HCT116 (cell line): ENCODE measurements at regions not wholly inside any gene's neighbourhood (a gene's known extent, or its start where the extent isn't known, plus 50 kb on each side); places are given as distances from the start of the nearest gene placed in this dataset.
A peak's percentile ranks its signal among the peaks of the same experiment; 100 is the strongest.

Source experiments
- ATAC-seq: fragments of 200-7000 bp; cut with Tn5 transposase; 2 replicates; pipeline ENCODE4 v1.9.1; 2020; ENCODE audit warnings: mild to moderate bottlenecking, moderate library complexity
- BruUV-seq: library from RNA; stranded (reverse); fragments of 400-500 nt; replicated peaks from 2 replicates; lab custom pipeline; 2021; lab: Mats Ljungman, UMichigan
- CTCF ChIA-PET: fragments of 300-600 bp; sonication (Branson Sonifier 250); formaldehyde crosslinking; loops from one replicate; lab custom pipeline; 2021; ENCODE audit warnings: antibody characterized with exemption; lab: Charles Lee
- POLR2A ChIA-PET: fragments of 300-600, 350-600 bp; sonication (Branson Sonifier 250); formaldehyde crosslinking; loops from one replicate; lab custom pipeline; 2021; ENCODE audit warnings: antibody characterized with exemption; lab: Charles Lee
- RAD21 ChIA-PET, 2 experiments: fragments of 300-600 bp; sonication (Branson Sonifier 250); formaldehyde crosslinking; loops; one replicate each; lab custom pipeline; 2023; ENCODE audit warnings: low total read pairs in 2 of 2; ENCODE audit not compliant: uncharacterized antibody in 2 of 2, unreplicated experiment in 2 of 2, low non-redundant PET in 1 of 2; lab: Charles Lee
- DNase-seq: peaks from one replicate; pipeline ENCODE4 v3.0.0-alpha.2; 2010; ENCODE audit warnings: low read depth, low spot score
- H2AFZ ChIP-seq: fragments of 200-600 bp; shearing (Covaris generic), sonication (generic); 2 replicates; pipeline ENCODE4 v1.6.1; 2017; ENCODE audit warnings: low read depth, mixed run types, mixed read lengths, antibody characterized with exemption, low read length; ENCODE audit not compliant: poor library complexity, severe bottlenecking
- H3K27ac ChIP-seq: 2 replicates; pipeline ENCODE4 v1.5.1; 2012; ENCODE audit warnings: low read depth, low read length
- H3K27me3 ChIP-seq: fragments of 200-600 bp; sonication (generic); 2 replicates; pipeline ENCODE4 v1.6.1; 2016; ENCODE audit warnings: mixed run types, low read length, mixed read lengths; ENCODE audit not compliant: insufficient read depth
- H3K36me3 ChIP-seq, 2 experiments: fragments of 200-500 bp in 1 of 2; fragments of 200-600 bp in 1 of 2; sonication (Bioruptor generic) in 1 of 2; sonication (generic) in 1 of 2; 2 replicates each; pipeline versions ENCODE4 v1.5.1 to v1.6.1; 2014 to 2016; ENCODE audit warnings: low read length in 2 of 2, inconsistent platforms in 1 of 2, mixed read lengths in 1 of 2, mixed run types in 1 of 2; ENCODE audit not compliant: insufficient read depth in 2 of 2, control insufficient read depth in 1 of 2
- H3K4me1 ChIP-seq, 2 experiments: fragments of 200-600 bp in 1 of 2; sonication (generic) in 1 of 2; 2 replicates each; pipeline versions ENCODE4 v1.5.1 to v1.6.1; 2012 to 2017; ENCODE audit warnings: low read length in 2 of 2, inconsistent platforms in 1 of 2, mild to moderate bottlenecking in 1 of 2, mixed read lengths in 1 of 2, mixed run types in 1 of 2, moderate library complexity in 1 of 2; ENCODE audit not compliant: insufficient read depth in 2 of 2, control insufficient read depth in 1 of 2
- H3K4me2 ChIP-seq: fragments of 200-600 bp; sonication (generic); 2 replicates; pipeline ENCODE4 v1.6.1; 2017; ENCODE audit warnings: mixed run types, low read length, mixed read lengths
- H3K4me3 ChIP-seq, 2 experiments: fragments of 200-600 bp in 1 of 2; sonication (generic) in 1 of 2; replicated peaks in 1 of 2; 2 replicates each; pipeline ENCODE4 v1.5.1; 2011 to 2016; ENCODE audit warnings: low read length in 2 of 2, control low read depth in 1 of 2, low read depth in 1 of 2, mild to moderate bottlenecking in 1 of 2, mixed read lengths in 1 of 2, mixed run types in 1 of 2
- H3K79me2 ChIP-seq: fragments of 200-600 bp; sonication (generic); 2 replicates; pipeline ENCODE4 v1.6.1; 2017; ENCODE audit warnings: mild to moderate bottlenecking, mixed run types, low read length, moderate library complexity, mixed read lengths; ENCODE audit not compliant: insufficient read depth
- H3K9ac ChIP-seq: fragments of 200-600 bp; sonication (generic); 2 replicates; pipeline ENCODE4 v1.6.1; 2016; ENCODE audit warnings: low read length, mixed read lengths
- H3K9me2 ChIP-seq: fragments of 200-600 bp; sonication (generic), shearing (Covaris generic); 2 replicates; pipeline ENCODE4 v1.6.1; 2017; ENCODE audit warnings: mixed run types, mild to moderate bottlenecking, moderate library complexity; ENCODE audit not compliant: insufficient read depth
- H3K9me3 ChIP-seq, 2 experiments: fragments of 200-500 bp in 1 of 2; fragments of 200-600 bp in 1 of 2; sonication (Bioruptor generic) in 1 of 2; sonication (generic) in 1 of 2; 2 replicates each; pipeline ENCODE4 v1.6.1; 2014 to 2017; ENCODE audit warnings: low read length in 2 of 2, mixed read lengths in 2 of 2, inconsistent platforms in 1 of 2, low read depth in 1 of 2, mild to moderate bottlenecking in 1 of 2, mixed run types in 1 of 2, moderate library complexity in 1 of 2; ENCODE audit not compliant: control insufficient read depth in 1 of 2, insufficient read depth in 1 of 2
- H4K20me1 ChIP-seq: fragments of 200-600 bp; sonication (generic), shearing (Covaris generic); 2 replicates; pipeline ENCODE4 v1.6.1; 2017; ENCODE audit warnings: mixed run types, mild to moderate bottlenecking, moderate library complexity; ENCODE audit not compliant: insufficient read depth
- CTCF ChIP-seq, 3 experiments: fragments of 200-600 bp in 1 of 3; sonication (generic) in 1 of 3; IDR thresholded peaks in 2 of 3; conservative IDR thresholded peaks in 1 of 3; 2 replicates each; pipeline ENCODE4 v1.5.1; 2012 to 2017; ENCODE audit warnings: low read depth in 2 of 3, low read length in 2 of 3, antibody characterized with exemption in 1 of 3, borderline replicate concordance in 1 of 3, control low read depth in 1 of 3, mild to moderate bottlenecking in 1 of 3, mixed read lengths in 1 of 3, mixed run types in 1 of 3, moderate library complexity in 1 of 3; ENCODE audit not compliant: insufficient read depth in 1 of 3
- EGR1 ChIP-seq: IDR thresholded peaks from 2 replicates; pipeline ENCODE4 v1.6.1; 2012; ENCODE audit warnings: low read depth
- ELF1 ChIP-seq: IDR thresholded peaks from 2 replicates; pipeline ENCODE4 v1.6.1; 2012; ENCODE audit warnings: low read depth, borderline replicate concordance
- EZH2phosphoT487 ChIP-seq: fragments of 200-600 bp; IDR thresholded peaks from 2 replicates; pipeline ENCODE4 v1.6.1; 2018; ENCODE audit warnings: antibody characterized with exemption, borderline replicate concordance
- FOSL1 ChIP-seq: IDR thresholded peaks from 2 replicates; pipeline ENCODE4 v1.6.1; 2012; ENCODE audit warnings: low read depth
- MAX ChIP-seq: IDR thresholded peaks from 2 replicates; pipeline ENCODE4 v1.6.1; 2012
- POLR2A ChIP-seq: IDR thresholded peaks from 2 replicates; pipeline ENCODE4 v1.7.0; 2011; ENCODE audit warnings: borderline replicate concordance; ENCODE audit not compliant: insufficient read depth, insufficient read length; ENCODE audit errors: extremely low read depth
- POLR2AphosphoS5 ChIP-seq: IDR thresholded peaks from 2 replicates; pipeline ENCODE4 v1.6.1; 2011; ENCODE audit warnings: mild to moderate bottlenecking, low read depth, low read length, moderate library complexity
- RAD21 ChIP-seq: IDR thresholded peaks from 2 replicates; pipeline ENCODE4 v1.6.1; 2012; ENCODE audit warnings: low read depth, mild to moderate bottlenecking
- REST ChIP-seq: IDR thresholded peaks from 2 replicates; pipeline ENCODE4 v1.6.1; 2012; ENCODE audit warnings: low read depth
- SIN3A ChIP-seq: IDR thresholded peaks from 2 replicates; pipeline ENCODE4 v1.6.1; 2012; ENCODE audit warnings: low read depth
- SP1 ChIP-seq: IDR thresholded peaks from 2 replicates; pipeline ENCODE4 v1.6.1; 2012; ENCODE audit warnings: low read depth
- SRF ChIP-seq: IDR thresholded peaks from 2 replicates; pipeline ENCODE4 v1.6.1; 2012; ENCODE audit warnings: low read depth
- TCF7L2 ChIP-seq: IDR thresholded peaks from 2 replicates; pipeline ENCODE4 v1.7.0; 2011; ENCODE audit warnings: borderline replicate concordance, inconsistent platforms; ENCODE audit not compliant: insufficient read depth, insufficient read length; ENCODE audit errors: extremely low read depth
- ZBTB33 ChIP-seq: IDR thresholded peaks from 2 replicates; pipeline ENCODE4 v1.6.1; 2011; ENCODE audit warnings: mild to moderate bottlenecking, low read length, moderate library complexity; ENCODE audit not compliant: insufficient replicate concordance; ENCODE audit errors: extremely low read depth
- ZNF274 ChIP-seq: fragments of 200-500 bp; sonication (Bioruptor generic); IDR thresholded peaks from 2 replicates; pipeline ENCODE4 v1.6.1; 2014; ENCODE audit warnings: mild to moderate bottlenecking, low read depth, low read length, inconsistent platforms
- intact Hi-C: fragments of 100-400 bp; cut with micrococcal nuclease; formaldehyde crosslinking; loops from 2 replicates; pipeline ENCODE4 v1.10.0; 2022

GRCh38 chr2:120423167-120423943, 77.4 kb downstream of the INHBB start:
- ATAC-seq (peak; percentile 27; the same call in 1 of the 2 replicates), DNase-seq (no peak)
- peaks cover 24% of the 10 kb centered on the region; the same call in 1 of the 2 replicates for H3K27me3 ChIP-seq

More at GRCh38 chr2:120423167-120423943, 77.4 kb downstream of the INHBB start:
- no peak overlapping the region for H3K4me2 ChIP-seq
- no peaks in the 10 kb centered on the region for H3K9me3 ChIP-seq
- H3K9ac ChIP-seq: no peak overlapping the region
- intact Hi-C loops: no loop called here
- TF ChIP-seq SP1 (no peak), RAD21 (no peak), POLR2A (no peak), SRF (no peak), REST (no peak), CTCF (IDR thresholded peaks at IDR 0.05 in 2 of 3, conservative IDR thresholded peaks at IDR 0.05 in 1 of 3; ENCODE audit: borderline replicate concordance in 1 of 3, insufficient read depth in 1 of 3, low read depth in 2 of 3, low read length in 2 of 3) (no peak), ELF1 (no peak), ZNF274 (no peak), EGR1 (no peak), SIN3A (no peak), FOSL1 (no peak), ZBTB33 (no peak), TCF7L2 (no peak), MAX (no peak), EZH2phosphoT487 (no peak), POLR2AphosphoS5 (no peak)
- no peaks in the 10 kb centered on the region for H4K20me1 ChIP-seq
- no peaks in the 10 kb centered on the region for H3K9me2 ChIP-seq
- no peak overlapping the region for H3K4me3 ChIP-seq
- CTCF ChIA-PET: no interaction called here
- no peaks in the 10 kb centered on the region for H3K79me2 ChIP-seq
- POLR2A ChIA-PET: no interaction called here
- no peak overlapping the region for H2AFZ ChIP-seq
- no peaks in the 10 kb centered on the region for H3K36me3 ChIP-seq
- no peaks in the 10 kb centered on the region for H3K4me1 ChIP-seq
- BruUV-seq: no TSS peak
- no peak overlapping the region for H3K27ac ChIP-seq
- RAD21 ChIA-PET: no interaction called here
